GM23338 (cell line): ENCODE measurements at regions not wholly inside any gene's neighbourhood (a gene's known extent, or its start where the extent isn't known, plus 50 kb on each side); places are given as distances from the start of the nearest gene placed in this dataset.

Experiments
- ATAC-seq: fragments of 200-7000 bp; cut with Tn5 transposase; 3 replicates; pipeline ENCODE4 v1.9.1; 2020
- DNase-seq: peaks from one replicate; pipeline ENCODE4 v3.0.0-alpha.2; 2015; ENCODE audit warnings: low spot score
- H2AFZ ChIP-seq: fragments of 200-600 bp; sonication (generic); 2 replicates; pipeline ENCODE4 v1.8.0; 2016; ENCODE audit warnings: antibody characterized with exemption, mild to moderate bottlenecking, moderate library complexity
- H3F3A ChIP-seq: fragments of 200-600 bp; sonication (generic); replicated peaks from 2 replicates; pipeline ENCODE4 v1.8.0; 2017; ENCODE audit warnings: antibody characterized with exemption, mixed run types, low read depth
- H3K27ac ChIP-seq: fragments of 200-600 bp; sonication (generic); 2 replicates; pipeline ENCODE4 v1.6.1; 2016; ENCODE audit warnings: low read depth
- H3K27me3 ChIP-seq: fragments of 200-600 bp; sonication (generic); 2 replicates; pipeline ENCODE4 v1.8.0; 2016; ENCODE audit warnings: mild to moderate bottlenecking, mixed run types, moderate library complexity; ENCODE audit not compliant: insufficient read depth
- H3K36me3 ChIP-seq: fragments of 200-600 bp; sonication (generic); 2 replicates; pipeline ENCODE4 v1.8.0; 2016; ENCODE audit warnings: mild to moderate bottlenecking; ENCODE audit not compliant: insufficient read depth
- H3K4me1 ChIP-seq: fragments of 200-600 bp; sonication (generic); 2 replicates; pipeline ENCODE4 v1.8.0; 2016; ENCODE audit warnings: mild to moderate bottlenecking, moderate library complexity; ENCODE audit not compliant: insufficient read depth
- H3K4me2 ChIP-seq: fragments of 200-600 bp; sonication (generic); 2 replicates; pipeline ENCODE4 v1.7.1; 2017; ENCODE audit warnings: mixed run types
- H3K4me3 ChIP-seq: fragments of 200-600 bp; sonication (generic); 2 replicates; pipeline ENCODE4 v1.6.1; 2016; ENCODE audit warnings: mixed run types
- H3K79me2 ChIP-seq: fragments of 200-600 bp; sonication (generic); replicated peaks from 2 replicates; pipeline ENCODE4 v1.8.0; 2017; ENCODE audit warnings: mild to moderate bottlenecking; ENCODE audit not compliant: insufficient read depth
- H3K9me2 ChIP-seq: fragments of 200-600 bp; sonication (generic); 2 replicates; pipeline ENCODE4 v1.8.0; 2017; ENCODE audit not compliant: insufficient read depth
- H4K20me1 ChIP-seq: fragments of 200-600 bp; sonication (generic); replicated peaks from 2 replicates; pipeline ENCODE4 v1.8.0; 2017; ENCODE audit warnings: mild to moderate bottlenecking; ENCODE audit not compliant: insufficient read depth
- H3K27ac Mint-ChIP-seq: 2 replicates; pipeline ENCODE4 v1.8.0; 2020; ENCODE audit warnings: inconsistent platforms, mild to moderate bottlenecking, moderate library complexity, mixed read lengths
- H3K27me3 Mint-ChIP-seq: 3 replicates; pipeline ENCODE4 v1.8.0; 2022; ENCODE audit warnings: low read depth, mild to moderate bottlenecking, moderate library complexity, mixed read lengths, inconsistent platforms; ENCODE audit not compliant: insufficient read depth, poor library complexity
- H3K36me3 Mint-ChIP-seq: 3 replicates; pipeline ENCODE4 v1.8.0; 2021; ENCODE audit warnings: low read depth, mild to moderate bottlenecking, inconsistent platforms, moderate library complexity, mixed read lengths
- H3K4me1 Mint-ChIP-seq: 3 replicates; pipeline ENCODE4 v1.8.0; 2020; ENCODE audit warnings: mild to moderate bottlenecking, inconsistent platforms, mixed read lengths
- H3K4me3 Mint-ChIP-seq: 3 replicates; pipeline ENCODE4 v1.8.0; 2021; ENCODE audit warnings: moderate library complexity, mild to moderate bottlenecking, inconsistent platforms, mixed read lengths
- H3K9me3 Mint-ChIP-seq: 3 replicates; pipeline ENCODE4 v1.8.0; 2020; ENCODE audit warnings: moderate library complexity, mild to moderate bottlenecking, inconsistent platforms, mixed read lengths
- ETS1 ChIP-seq: IDR thresholded peaks from 2 replicates; pipeline ENCODE4 v1.6.1; 2016; ENCODE audit warnings: antibody characterized with exemption
- EZH2 ChIP-seq: fragments of 200-600 bp; sonication (generic); IDR thresholded peaks from one replicate; pipeline ENCODE4 v1.8.0; 2017; ENCODE audit warnings: antibody characterized with exemption, mild to moderate bottlenecking, low read depth; ENCODE audit not compliant: unreplicated experiment
- EZH2phosphoT487 ChIP-seq: fragments of 200-600 bp; sonication (generic); IDR thresholded peaks from one replicate; pipeline ENCODE4 v1.8.1; 2018; ENCODE audit warnings: antibody characterized with exemption; ENCODE audit not compliant: unreplicated experiment
- ZNF114 ChIP-seq: fragments of 250-450 bp; sonication (Bioruptor Pico); IDR thresholded peaks from 2 replicates; pipeline ENCODE4 v1.5.0; 2020; ENCODE audit warnings: mild to moderate bottlenecking, moderate library complexity
- ZNF331 ChIP-seq: fragments of 250-450 bp; sonication (Bioruptor Pico); IDR thresholded peaks from 2 replicates; pipeline ENCODE4 v1.5.0; 2020; ENCODE audit warnings: low read depth, mild to moderate bottlenecking, moderate library complexity
- TF ChIP-seq, protein P1 (sequence below): fragments of 250-450 bp; sonication (Bioruptor Pico); IDR thresholded peaks from 2 replicates; pipeline ENCODE4 v1.5.0; 2020; ENCODE audit warnings: mild to moderate bottlenecking, moderate library complexity

GRCh38 chr5:57318251-57318650, 144.4 kb downstream of the GPBP1 start (continued):
- TF ChIP-seq, protein P1, sequence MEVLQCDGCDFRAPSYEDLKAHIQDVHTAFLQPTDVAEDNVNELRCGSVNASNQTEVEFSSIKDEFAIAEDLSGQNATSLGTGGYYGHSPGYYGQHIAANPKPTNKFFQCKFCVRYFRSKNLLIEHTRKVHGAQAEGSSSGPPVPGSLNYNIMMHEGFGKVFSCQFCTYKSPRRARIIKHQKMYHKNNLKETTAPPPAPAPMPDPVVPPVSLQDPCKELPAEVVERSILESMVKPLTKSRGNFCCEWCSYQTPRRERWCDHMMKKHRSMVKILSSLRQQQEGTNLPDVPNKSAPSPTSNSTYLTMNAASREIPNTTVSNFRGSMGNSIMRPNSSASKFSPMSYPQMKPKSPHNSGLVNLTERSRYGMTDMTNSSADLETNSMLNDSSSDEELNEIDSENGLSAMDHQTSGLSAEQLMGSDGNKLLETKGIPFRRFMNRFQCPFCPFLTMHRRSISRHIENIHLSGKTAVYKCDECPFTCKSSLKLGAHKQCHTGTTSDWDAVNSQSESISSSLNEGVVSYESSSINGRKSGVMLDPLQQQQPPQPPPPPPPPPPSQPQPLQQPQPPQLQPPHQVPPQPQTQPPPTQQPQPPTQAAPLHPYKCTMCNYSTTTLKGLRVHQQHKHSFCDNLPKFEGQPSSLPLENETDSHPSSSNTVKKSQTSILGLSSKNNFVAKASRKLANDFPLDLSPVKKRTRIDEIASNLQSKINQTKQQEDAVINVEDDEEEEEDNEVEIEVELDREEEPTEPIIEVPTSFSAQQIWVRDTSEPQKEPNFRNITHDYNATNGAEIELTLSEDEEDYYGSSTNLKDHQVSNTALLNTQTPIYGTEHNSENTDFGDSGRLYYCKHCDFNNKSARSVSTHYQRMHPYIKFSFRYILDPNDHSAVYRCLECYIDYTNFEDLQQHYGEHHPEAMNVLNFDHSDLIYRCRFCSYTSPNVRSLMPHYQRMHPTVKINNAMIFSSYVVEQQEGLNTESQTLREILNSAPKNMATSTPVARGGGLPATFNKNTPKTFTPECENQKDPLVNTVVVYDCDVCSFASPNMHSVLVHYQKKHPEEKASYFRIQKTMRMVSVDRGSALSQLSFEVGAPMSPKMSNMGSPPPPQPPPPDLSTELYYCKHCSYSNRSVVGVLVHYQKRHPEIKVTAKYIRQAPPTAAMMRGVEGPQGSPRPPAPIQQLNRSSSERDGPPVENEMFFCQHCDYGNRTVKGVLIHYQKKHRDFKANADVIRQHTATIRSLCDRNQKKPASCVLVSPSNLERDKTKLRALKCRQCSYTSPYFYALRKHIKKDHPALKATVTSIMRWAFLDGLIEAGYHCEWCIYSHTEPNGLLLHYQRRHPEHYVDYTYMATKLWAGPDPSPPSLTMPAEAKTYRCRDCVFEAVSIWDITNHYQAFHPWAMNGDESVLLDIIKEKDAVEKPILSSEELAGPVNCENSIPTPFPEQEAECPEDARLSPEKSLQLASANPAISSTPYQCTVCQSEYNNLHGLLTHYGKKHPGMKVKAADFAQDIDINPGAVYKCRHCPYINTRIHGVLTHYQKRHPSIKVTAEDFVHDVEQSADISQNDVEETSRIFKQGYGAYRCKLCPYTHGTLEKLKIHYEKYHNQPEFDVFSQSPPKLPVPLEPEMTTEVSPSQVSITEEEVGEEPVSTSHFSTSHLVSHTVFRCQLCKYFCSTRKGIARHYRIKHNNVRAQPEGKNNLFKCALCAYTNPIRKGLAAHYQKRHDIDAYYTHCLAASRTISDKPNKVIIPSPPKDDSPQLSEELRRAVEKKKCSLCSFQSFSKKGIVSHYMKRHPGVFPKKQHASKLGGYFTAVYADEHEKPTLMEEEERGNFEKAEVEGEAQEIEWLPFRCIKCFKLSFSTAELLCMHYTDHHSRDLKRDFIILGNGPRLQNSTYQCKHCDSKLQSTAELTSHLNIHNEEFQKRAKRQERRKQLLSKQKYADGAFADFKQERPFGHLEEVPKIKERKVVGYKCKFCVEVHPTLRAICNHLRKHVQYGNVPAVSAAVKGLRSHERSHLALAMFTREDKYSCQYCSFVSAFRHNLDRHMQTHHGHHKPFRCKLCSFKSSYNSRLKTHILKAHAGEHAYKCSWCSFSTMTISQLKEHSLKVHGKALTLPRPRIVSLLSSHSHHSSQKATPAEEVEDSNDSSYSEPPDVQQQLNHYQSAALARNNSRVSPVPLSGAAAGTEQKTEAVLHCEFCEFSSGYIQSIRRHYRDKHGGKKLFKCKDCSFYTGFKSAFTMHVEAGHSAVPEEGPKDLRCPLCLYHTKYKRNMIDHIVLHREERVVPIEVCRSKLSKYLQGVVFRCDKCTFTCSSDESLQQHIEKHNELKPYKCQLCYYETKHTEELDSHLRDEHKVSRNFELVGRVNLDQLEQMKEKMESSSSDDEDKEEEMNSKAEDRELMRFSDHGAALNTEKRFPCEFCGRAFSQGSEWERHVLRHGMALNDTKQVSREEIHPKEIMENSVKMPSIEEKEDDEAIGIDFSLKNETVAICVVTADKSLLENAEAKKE (CRISPR knock-in tag) = no peak
- no peak for TF ChIP-seq EZH2phosphoT487
- no peak for TF ChIP-seq ZNF114 (CRISPR knock-in tag)
- no peak for TF ChIP-seq ZNF331 (CRISPR knock-in tag)
- no peak for TF ChIP-seq EZH2
- TF ChIP-seq ETS1 = no peak

GRCh38 chr5:57317341-57317740, 143.5 kb downstream of the GPBP1 start:
- Histone ChIP-seq H3K4me1 (no peaks in the 10 kb centered on the region), H2AFZ (no peak overlapping the region), H3K79me2 (no peaks in the 10 kb centered on the region), H4K20me1 (no peaks in the 10 kb centered on the region), H3K36me3 (no peaks in the 10 kb centered on the region; the same call in 1 of the 2 replicates), H3K9me2 (0 out of 2 replicates have a peak, but pooled peaks cover 15% of the 10 kb centered on the region), H3K4me2 (no peak overlapping the region), H3K27me3 (no peaks in the 10 kb centered on the region), H3F3A (no peaks in the 10 kb centered on the region), H3K27ac (no peak overlapping the region), H3K4me3 (no peak overlapping the region)
- no peak overlapping the region for H3K4me3 Mint-ChIP-seq
- no peaks in the 10 kb centered on the region for H3K9me3 Mint-ChIP-seq
- H3K27me3 Mint-ChIP-seq = peaks cover 3% of the 10 kb centered on the region
- DNase-seq (no peak), ATAC-seq (no peak)
- TF ChIP-seq EZH2 (no peak), ZNF114 (CRISPR knock-in tag) (no peak)
- H3K36me3 Mint-ChIP-seq = no peaks in the 10 kb centered on the region
- H3K4me1 Mint-ChIP-seq = no peaks in the 10 kb centered on the region
- H3K27ac Mint-ChIP-seq = no peak overlapping the region
